ENCODE measurements at regions not wholly inside any gene's neighbourhood (a gene's known extent, or its start where the extent isn't known, plus 50 kb on each side); places are given as distances from the start of the nearest gene placed in this dataset.

DNA sequence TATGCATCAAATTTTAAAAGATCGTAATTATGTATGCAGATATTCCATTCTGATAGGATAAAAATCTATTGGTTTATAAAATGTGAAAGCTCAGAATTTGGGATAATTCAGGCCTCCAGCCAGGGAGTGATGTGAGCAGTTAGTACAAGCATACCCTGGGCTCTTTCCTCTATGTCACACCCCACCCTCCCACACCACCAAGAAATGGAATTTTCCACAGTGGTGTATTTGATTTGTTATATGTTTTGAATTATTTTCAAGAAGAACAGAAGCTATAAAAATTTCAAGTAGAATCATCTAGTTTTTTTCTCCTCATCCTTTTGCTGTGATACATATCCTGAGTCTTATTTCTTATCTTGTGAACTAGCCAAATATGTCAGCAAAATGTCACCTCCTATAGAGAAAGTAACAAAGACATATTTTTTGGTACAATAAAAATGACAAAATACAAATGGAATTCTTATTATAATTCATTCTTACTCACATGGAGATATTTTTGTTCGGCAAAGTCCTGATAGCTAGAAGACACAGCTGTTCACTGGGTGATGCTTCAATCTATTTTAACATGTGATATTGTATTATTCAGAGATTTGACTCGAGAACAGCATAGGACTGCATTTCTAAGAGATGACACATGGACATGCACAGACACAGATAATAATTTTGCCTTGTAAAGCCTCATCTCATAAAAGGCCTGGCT lies 61.2 kb upstream of the FRY start:
- intact Hi-C loops (cut with micrococcal nuclease; ENCODE audit: unreplicated experiment) = no loop called here
- Histone ChIP-seq H3K4me3 (ENCODE audit: low read depth, low read length) (no peak overlapping the region), H3K9me3 (no peaks in the 10 kb centered on the region), H3K27me3 (replicated peaks; ENCODE audit: control insufficient read depth, insufficient read depth, low read length) (no peaks in the 10 kb centered on the region), H3K36me3 (ENCODE audit: control insufficient read depth, insufficient read depth, low read length) (no peaks in the 10 kb centered on the region), H3K4me1 (peaks cover 2% of the 10 kb centered on the region; the same call in 1 of the 2 replicates)
- Mint-ChIP-seq H3K36me3 (ENCODE audit: insufficient read depth, unreplicated experiment) (no peaks in the 10 kb centered on the region), H3K27ac (ENCODE audit: unreplicated experiment) (no peak overlapping the region), H3K27me3 (ENCODE audit: insufficient read depth, unreplicated experiment) (no peaks in the 10 kb centered on the region), H3K9me3 (ENCODE audit: unreplicated experiment) (no peaks in the 10 kb centered on the region), H3K4me1 (ENCODE audit: low read depth, unreplicated experiment) (peaks cover 4% of the 10 kb centered on the region), H3K4me3 (ENCODE audit: unreplicated experiment) (no peak overlapping the region)
- no TSS peak for BruUV-seq (replicated peaks)
- ChIA-PET CTCF (no interaction called here), POLR2A (no interaction called here)
- TF ChIP-seq, protein P1, sequence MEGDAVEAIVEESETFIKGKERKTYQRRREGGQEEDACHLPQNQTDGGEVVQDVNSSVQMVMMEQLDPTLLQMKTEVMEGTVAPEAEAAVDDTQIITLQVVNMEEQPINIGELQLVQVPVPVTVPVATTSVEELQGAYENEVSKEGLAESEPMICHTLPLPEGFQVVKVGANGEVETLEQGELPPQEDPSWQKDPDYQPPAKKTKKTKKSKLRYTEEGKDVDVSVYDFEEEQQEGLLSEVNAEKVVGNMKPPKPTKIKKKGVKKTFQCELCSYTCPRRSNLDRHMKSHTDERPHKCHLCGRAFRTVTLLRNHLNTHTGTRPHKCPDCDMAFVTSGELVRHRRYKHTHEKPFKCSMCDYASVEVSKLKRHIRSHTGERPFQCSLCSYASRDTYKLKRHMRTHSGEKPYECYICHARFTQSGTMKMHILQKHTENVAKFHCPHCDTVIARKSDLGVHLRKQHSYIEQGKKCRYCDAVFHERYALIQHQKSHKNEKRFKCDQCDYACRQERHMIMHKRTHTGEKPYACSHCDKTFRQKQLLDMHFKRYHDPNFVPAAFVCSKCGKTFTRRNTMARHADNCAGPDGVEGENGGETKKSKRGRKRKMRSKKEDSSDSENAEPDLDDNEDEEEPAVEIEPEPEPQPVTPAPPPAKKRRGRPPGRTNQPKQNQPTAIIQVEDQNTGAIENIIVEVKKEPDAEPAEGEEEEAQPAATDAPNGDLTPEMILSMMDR (IDR thresholded peaks at IDR 0.05; ENCODE audit: insufficient read depth in 1 of 2, low read depth in 1 of 2, low read length in 1 of 2, severe bottlenecking in 1 of 2, unreplicated experiment in 1 of 2) = no peak
- no peak for DNase-seq

DNA sequence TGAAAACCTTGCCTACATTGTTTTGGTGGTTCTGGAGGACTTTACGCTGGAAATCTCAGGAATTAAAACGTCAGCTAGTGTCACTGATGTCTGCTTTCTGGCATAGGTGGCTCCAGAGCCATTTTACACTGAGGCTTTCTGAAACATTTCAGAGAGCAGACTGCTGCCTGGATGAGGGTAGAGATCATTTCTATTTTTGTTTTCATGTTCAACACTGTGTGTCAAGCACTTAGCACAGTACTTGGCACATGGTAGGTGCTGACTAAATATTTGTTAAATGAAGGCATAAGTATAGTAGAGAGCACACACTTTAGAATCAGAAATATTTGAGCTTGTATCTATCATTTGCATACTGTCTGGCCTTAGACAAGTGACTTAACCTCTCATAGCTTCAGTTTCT lies 59.1 kb upstream of the FRY start:
- TF ChIP-seq, protein P1 (IDR thresholded peaks at IDR 0.05; ENCODE audit: insufficient read depth in 1 of 2, low read depth in 1 of 2, low read length in 1 of 2, severe bottlenecking in 1 of 2, unreplicated experiment in 1 of 2) = no peak
- no peaks in the 10 kb centered on the region for H3K27me3 Mint-ChIP-seq (ENCODE audit: insufficient read depth, unreplicated experiment)
- intact Hi-C loops (cut with micrococcal nuclease; ENCODE audit: unreplicated experiment) = no loop called here
- DNase-seq = no peak
- CTCF ChIA-PET = no interaction called here
- no peaks in the 10 kb centered on the region for H3K9me3 Mint-ChIP-seq (ENCODE audit: unreplicated experiment)
- peak overlapping the region; percentile 12 for H3K27ac Mint-ChIP-seq (ENCODE audit: unreplicated experiment)
- H3K27me3 ChIP-seq (replicated peaks; ENCODE audit: control insufficient read depth, insufficient read depth, low read length) = no peaks in the 10 kb centered on the region
- POLR2A ChIA-PET = no interaction called here
- no peak overlapping the region for H3K4me3 Mint-ChIP-seq (ENCODE audit: unreplicated experiment)
- H3K4me3 ChIP-seq (ENCODE audit: low read depth, low read length) = no peak overlapping the region
- no peaks in the 10 kb centered on the region for H3K4me1 Mint-ChIP-seq (ENCODE audit: low read depth, unreplicated experiment)
- no peaks in the 10 kb centered on the region for H3K36me3 Mint-ChIP-seq (ENCODE audit: insufficient read depth, unreplicated experiment)
- no peaks in the 10 kb centered on the region for H3K9me3 ChIP-seq
- no TSS peak for BruUV-seq (replicated peaks)
- no peaks in the 10 kb centered on the region for H3K36me3 ChIP-seq (ENCODE audit: control insufficient read depth, insufficient read depth, low read length)
- no peaks in the 10 kb centered on the region for H3K4me1 ChIP-seq

DNA sequence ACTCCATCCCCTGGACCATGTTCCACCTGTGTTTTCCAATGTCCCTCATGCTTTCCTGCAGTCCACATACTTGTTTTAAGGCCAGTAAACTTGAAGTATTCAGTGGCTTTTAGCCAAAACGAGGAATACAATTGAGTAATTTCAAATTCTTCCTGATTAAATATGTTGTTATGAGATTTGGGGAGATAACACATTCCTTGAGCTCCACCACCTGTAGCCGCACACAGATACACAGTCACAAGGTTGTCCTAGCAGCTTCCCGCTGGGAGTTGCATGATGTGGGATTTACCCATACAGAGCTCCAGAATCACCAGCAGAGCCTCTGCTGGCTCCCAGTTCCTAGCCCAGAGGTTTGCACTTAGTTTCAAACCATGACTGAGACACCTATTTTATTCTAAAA lies 53.6 kb upstream of the FRY start:
- TF ChIP-seq, protein P1 (IDR thresholded peaks at IDR 0.05; ENCODE audit: insufficient read depth in 1 of 2, low read depth in 1 of 2, low read length in 1 of 2, severe bottlenecking in 1 of 2, unreplicated experiment in 1 of 2) = no peak
- no peaks in the 10 kb centered on the region for H3K36me3 Mint-ChIP-seq (ENCODE audit: insufficient read depth, unreplicated experiment)
- H3K27me3 ChIP-seq (replicated peaks; ENCODE audit: control insufficient read depth, insufficient read depth, low read length) = no peaks in the 10 kb centered on the region
- H3K9me3 Mint-ChIP-seq (ENCODE audit: unreplicated experiment) = no peaks in the 10 kb centered on the region
- intact Hi-C loops (cut with micrococcal nuclease; ENCODE audit: unreplicated experiment) = no loop called here
- BruUV-seq (replicated peaks) = no TSS peak
- no peak overlapping the region for H3K4me3 Mint-ChIP-seq (ENCODE audit: unreplicated experiment)
- peaks cover 7% of the 10 kb centered on the region for H3K4me1 Mint-ChIP-seq (ENCODE audit: low read depth, unreplicated experiment)
- H3K4me3 ChIP-seq (ENCODE audit: low read depth, low read length) = no peak overlapping the region
- H3K36me3 ChIP-seq (ENCODE audit: control insufficient read depth, insufficient read depth, low read length) = no peaks in the 10 kb centered on the region
- no peaks in the 10 kb centered on the region for H3K9me3 ChIP-seq
- no peaks in the 10 kb centered on the region for H3K4me1 ChIP-seq
- CTCF ChIA-PET = no interaction called here
- no peaks in the 10 kb centered on the region for H3K27me3 Mint-ChIP-seq (ENCODE audit: insufficient read depth, unreplicated experiment)
- DNase-seq = no peak
- POLR2A ChIA-PET = no interaction called here
- no peak overlapping the region for H3K27ac Mint-ChIP-seq (ENCODE audit: unreplicated experiment)

All from Caco-2 (cell line).